ENCODE measurements at regions not wholly inside any gene's neighbourhood (a gene's known extent, or its start where the extent isn't known, plus 50 kb on each side); places are given as distances from the start of the nearest gene placed in this dataset.

- no peak overlapping the region for H3K27ac ChIP-seq
- TF ChIP-seq ZFX (IDR thresholded peaks at IDR 0.05; ENCODE audit: borderline replicate concordance): no peak
- no peak for TF ChIP-seq CTCF (IDR thresholded peaks at IDR 0.05)
Measured at GRCh38 chr4:165610679-165611437, 232.1 kb downstream of the CPE start.

GRCh38 chr4:165612936-165613335, 234.1 kb downstream of the CPE start:
- H3K27ac ChIP-seq: no peak overlapping the region
- TF ChIP-seq CTCF (IDR thresholded peaks at IDR 0.05) (no peak), ZFX (IDR thresholded peaks at IDR 0.05; ENCODE audit: borderline replicate concordance) (no peak)

GRCh38 chr4:165613581-165613980, 234.8 kb downstream of the CPE start:
- H3K27ac ChIP-seq: no peak overlapping the region
- TF ChIP-seq CTCF (IDR thresholded peaks at IDR 0.05) (no peak), ZFX (IDR thresholded peaks at IDR 0.05; ENCODE audit: borderline replicate concordance) (no peak)

- H3K27ac ChIP-seq: no peak overlapping the region
- TF ChIP-seq CTCF (IDR thresholded peaks at IDR 0.05) (no peak), ZFX (IDR thresholded peaks at IDR 0.05; ENCODE audit: borderline replicate concordance) (no peak)
Measured at GRCh38 chr4:165620913-165621312, 242.1 kb downstream of the CPE start.

- no peak overlapping the region for H3K27ac ChIP-seq
- no peak for TF ChIP-seq CTCF (IDR thresholded peaks at IDR 0.05)
- no peak for TF ChIP-seq ZFX (IDR thresholded peaks at IDR 0.05; ENCODE audit: borderline replicate concordance)
Measured at GRCh38 chr4:165621983-165622382, 243.2 kb downstream of the CPE start.

GRCh38 chr4:165625281-165625680, 246.5 kb downstream of the CPE start:
- TF ChIP-seq ZFX (IDR thresholded peaks at IDR 0.05; ENCODE audit: borderline replicate concordance) (no peak), CTCF (IDR thresholded peaks at IDR 0.05) (no peak)
- H3K27ac ChIP-seq: no peak overlapping the region

- no peak for TF ChIP-seq CTCF (IDR thresholded peaks at IDR 0.05)
- no peak for TF ChIP-seq ZFX (IDR thresholded peaks at IDR 0.05; ENCODE audit: borderline replicate concordance)
- no peak overlapping the region for H3K27ac ChIP-seq
Measured at GRCh38 chr4:165626316-165626715, 246.7 kb upstream of the TLL1 start.
